HG03159 (cell line): ENCODE measurements at regions not wholly inside any gene's neighbourhood (a gene's known extent, or its start where the extent isn't known, plus 50 kb on each side); places are given as distances from the start of the nearest gene placed in this dataset.

Experiments used
- ATAC-seq: cut with Tn5 transposase; IDR thresholded peaks from one replicate; pipeline ENCODE4 v1.9.1; 2021; ENCODE audit warnings: mild to moderate bottlenecking, moderate library complexity; ENCODE audit not compliant: unreplicated experiment

GRCh38 chr9:99326112-99326916 lies 104.2 kb downstream of the SEC61B start:
- no peak for ATAC-seq

GRCh38 chr9:99326917-99327189 lies 104.8 kb downstream of the SEC61B start:
- no peak for ATAC-seq

- no peak for ATAC-seq
These were observed 105.6 kb downstream of the SEC61B start for GRCh38 chr9:99327667-99328066.

- no peak for ATAC-seq
These were observed 113.2 kb downstream of the SEC61B start for GRCh38 chr9:99335280-99335679.

- ATAC-seq, result no peak
These were observed 113.9 kb downstream of the SEC61B start for GRCh38 chr9:99336005-99336404.

GRCh38 chr9:99336531-99336930 lies 114.4 kb downstream of the SEC61B start:
- ATAC-seq, result no peak

- no peak for ATAC-seq
These were observed 118.2 kb downstream of the SEC61B start for GRCh38 chr9:99340281-99340680.

GRCh38 chr9:99341686-99342085 lies 119.6 kb downstream of the SEC61B start:
- ATAC-seq, result no peak

GRCh38 chr9:99345451-99345850 lies 123.4 kb downstream of the SEC61B start:
- no peak for ATAC-seq

GRCh38 chr9:99345942-99346341 lies 123.9 kb downstream of the SEC61B start:
- ATAC-seq, result no peak

GRCh38 chr9:99347568-99347967 lies 125.5 kb downstream of the SEC61B start:
- no peak for ATAC-seq

- no peak for ATAC-seq
These were observed 126.2 kb downstream of the SEC61B start for GRCh38 chr9:99348289-99348688.

GRCh38 chr9:99349870-99350269 lies 127.8 kb downstream of the SEC61B start:
- no peak for ATAC-seq

- ATAC-seq, result no peak
These were observed 128.4 kb downstream of the SEC61B start for GRCh38 chr9:99350461-99350860.

- no peak for ATAC-seq
These were observed 129.6 kb downstream of the SEC61B start for GRCh38 chr9:99351647-99352046.

GRCh38 chr9:99352826-99353225 lies 130.7 kb downstream of the SEC61B start:
- no peak for ATAC-seq

- no peak for ATAC-seq
These were observed 131.3 kb downstream of the SEC61B start for GRCh38 chr9:99353408-99353807.

- ATAC-seq, result no peak
These were observed 132.0 kb downstream of the SEC61B start for GRCh38 chr9:99354104-99354503.

GRCh38 chr9:99356512-99356971 lies 134.5 kb downstream of the SEC61B start:
- no peak for ATAC-seq

GRCh38 chr9:99357575-99357974 lies 135.5 kb downstream of the SEC61B start:
- no peak for ATAC-seq

GRCh38 chr9:99358668-99359067 lies 136.6 kb downstream of the SEC61B start:
- ATAC-seq, result no peak

GRCh38 chr9:99359336-99359735 lies 137.3 kb downstream of the SEC61B start:
- ATAC-seq, result no peak

- no peak for ATAC-seq
These were observed 137.9 kb downstream of the SEC61B start for GRCh38 chr9:99360026-99360425.
